Neutrophil (primary cell): ENCODE measurements at regions not wholly inside any gene's neighbourhood (a gene's known extent, or its start where the extent isn't known, plus 50 kb on each side); places are given as distances from the start of the nearest gene placed in this dataset.

Experiments used
- H3K27ac ChIP-seq: fragments of 200-600 bp; sonication (generic); 2 replicates; pipeline ENCODE4 v1.5.1; 2016; ENCODE audit warnings: mild to moderate bottlenecking, moderate library complexity
- H3K27me3 ChIP-seq: fragments of 200-600 bp; sonication (generic); 2 replicates; pipeline ENCODE4 v1.6.0; 2016; ENCODE audit warnings: mild to moderate bottlenecking
- H3K36me3 ChIP-seq: fragments of 200-600 bp; sonication (generic); 2 replicates; pipeline ENCODE4 v1.5.1; 2017
- H3K4me1 ChIP-seq, 2 experiments: fragments of 200-600 bp in 1 of 2; sonication (generic) in 1 of 2; 1 replicate in 1 of 2; 2 replicates in 1 of 2; pipeline versions ENCODE4 v1.5.1 to v1.6.1; 2013 to 2016; ENCODE audit warnings: low read depth in 1 of 2, low read length in 1 of 2, mild to moderate bottlenecking in 1 of 2, moderate library complexity in 1 of 2; ENCODE audit not compliant: control insufficient read depth in 1 of 2, insufficient read depth in 1 of 2
- H3K4me3 ChIP-seq, 2 experiments: fragments of 200-600 bp in 1 of 2; sonication (generic) in 1 of 2; 1 replicate in 1 of 2; 2 replicates in 1 of 2; pipeline ENCODE4 v1.5.1; 2013 to 2016; ENCODE audit warnings: low read depth in 1 of 2, low read length in 1 of 2, mild to moderate bottlenecking in 1 of 2, moderate library complexity in 1 of 2
- H3K9me3 ChIP-seq: fragments of 200-600 bp; sonication (generic); 2 replicates; pipeline ENCODE4 v1.5.1; 2016
- CTCF ChIP-seq: fragments of 200-600 bp; sonication (generic); IDR thresholded peaks from 2 replicates; pipeline ENCODE4 v1.5.1; 2016; ENCODE audit warnings: antibody characterized with exemption

GRCh38 chr1:214178102-214178501 lies 102.9 kb upstream of the SMYD2 start:
- Histone ChIP-seq H3K4me3 (no peak overlapping the region), H3K9me3 (no peaks in the 10 kb centered on the region), H3K4me1 (no peaks in the 10 kb centered on the region), H3K36me3 (no peaks in the 10 kb centered on the region), H3K27ac (no peak overlapping the region), H3K27me3 (peaks cover 7% of the 10 kb centered on the region)
- TF ChIP-seq CTCF: no peak

- no peaks in the 10 kb centered on the region for H3K4me1 ChIP-seq
- H3K4me3 ChIP-seq: no peak overlapping the region
- peaks cover 69% of the 10 kb centered on the region for H3K27me3 ChIP-seq
Observed at GRCh38 chr1:214184992-214185391, 96.0 kb upstream of the SMYD2 start.

GRCh38 chr1:214186103-214186824 lies 94.7 kb upstream of the SMYD2 start:
- Histone ChIP-seq H3K36me3 (no peaks in the 10 kb centered on the region), H3K4me3 (no peak overlapping the region), H3K9me3 (no peaks in the 10 kb centered on the region), H3K27me3 (peaks cover 81% of the 10 kb centered on the region), H3K4me1 (no peaks in the 10 kb centered on the region), H3K27ac (no peak overlapping the region)
- no peak for TF ChIP-seq CTCF

More at GRCh38 chr1:214184992-214185391, 96.0 kb upstream of the SMYD2 start:
- no peaks in the 10 kb centered on the region for H3K9me3 ChIP-seq
- H3K36me3 ChIP-seq: no peaks in the 10 kb centered on the region
- H3K27ac ChIP-seq: no peak overlapping the region
- no peak for TF ChIP-seq CTCF

GRCh38 chr1:214187121-214187900 lies 93.6 kb upstream of the SMYD2 start:
- H3K27me3 ChIP-seq: peaks cover 90% of the 10 kb centered on the region
- H3K4me3 ChIP-seq: no peak overlapping the region
- no peak overlapping the region for H3K27ac ChIP-seq
- no peaks in the 10 kb centered on the region for H3K4me1 ChIP-seq
- H3K36me3 ChIP-seq: no peaks in the 10 kb centered on the region
- TF ChIP-seq CTCF: no peak
- no peaks in the 10 kb centered on the region for H3K9me3 ChIP-seq

GRCh38 chr1:214187933-214188332 lies 93.0 kb upstream of the SMYD2 start:
- Histone ChIP-seq H3K4me1 (no peaks in the 10 kb centered on the region), H3K36me3 (no peaks in the 10 kb centered on the region), H3K9me3 (no peaks in the 10 kb centered on the region), H3K4me3 (no peak overlapping the region), H3K27me3 (peaks cover 90% of the 10 kb centered on the region), H3K27ac (no peak overlapping the region)
- no peak for TF ChIP-seq CTCF
